Muscle layer of colon (tissue), 2 donors: ENCODE measurements at regions not wholly inside any gene's neighbourhood (a gene's known extent, or its start where the extent isn't known, plus 50 kb on each side); places are given as distances from the start of the nearest gene placed in this dataset.

ENCODE experiments used
- H3K27ac ChIP-seq: one replicate; pipeline ENCODE4 v1.7.0; 2013; ENCODE audit warnings: low read depth, mild to moderate bottlenecking, low read length, moderate library complexity
- H3K27me3 ChIP-seq, 2 donors: one replicate each; pipeline ENCODE4 v1.7.0; 2013; ENCODE audit warnings: low read length in 2 of 2, mild to moderate bottlenecking in 2 of 2; ENCODE audit not compliant: insufficient read depth in 2 of 2, control insufficient read depth in 1 of 2
- H3K36me3 ChIP-seq: one replicate; pipeline ENCODE4 v1.7.0; 2013; ENCODE audit warnings: mild to moderate bottlenecking, low read length; ENCODE audit not compliant: insufficient read depth
- H3K4me1 ChIP-seq: one replicate; pipeline ENCODE4 v1.7.0; 2013; ENCODE audit warnings: mild to moderate bottlenecking, low read length; ENCODE audit not compliant: insufficient read depth
- H3K4me3 ChIP-seq, 2 donors: one replicate each; pipeline ENCODE4 v1.7.0; 2013; ENCODE audit warnings: low read length in 2 of 2, low read depth in 1 of 2, mild to moderate bottlenecking in 1 of 2, moderate library complexity in 1 of 2
- H3K9ac ChIP-seq: one replicate; pipeline ENCODE4 v1.7.0; 2013; ENCODE audit warnings: low read length
- H3K9me3 ChIP-seq: one replicate; pipeline ENCODE4 v1.7.0; 2013; ENCODE audit warnings: mild to moderate bottlenecking, low read length
- donor health status: abdominal sarcoma.
- donor health status: Adenocarcinoma of cecum.

DNA sequence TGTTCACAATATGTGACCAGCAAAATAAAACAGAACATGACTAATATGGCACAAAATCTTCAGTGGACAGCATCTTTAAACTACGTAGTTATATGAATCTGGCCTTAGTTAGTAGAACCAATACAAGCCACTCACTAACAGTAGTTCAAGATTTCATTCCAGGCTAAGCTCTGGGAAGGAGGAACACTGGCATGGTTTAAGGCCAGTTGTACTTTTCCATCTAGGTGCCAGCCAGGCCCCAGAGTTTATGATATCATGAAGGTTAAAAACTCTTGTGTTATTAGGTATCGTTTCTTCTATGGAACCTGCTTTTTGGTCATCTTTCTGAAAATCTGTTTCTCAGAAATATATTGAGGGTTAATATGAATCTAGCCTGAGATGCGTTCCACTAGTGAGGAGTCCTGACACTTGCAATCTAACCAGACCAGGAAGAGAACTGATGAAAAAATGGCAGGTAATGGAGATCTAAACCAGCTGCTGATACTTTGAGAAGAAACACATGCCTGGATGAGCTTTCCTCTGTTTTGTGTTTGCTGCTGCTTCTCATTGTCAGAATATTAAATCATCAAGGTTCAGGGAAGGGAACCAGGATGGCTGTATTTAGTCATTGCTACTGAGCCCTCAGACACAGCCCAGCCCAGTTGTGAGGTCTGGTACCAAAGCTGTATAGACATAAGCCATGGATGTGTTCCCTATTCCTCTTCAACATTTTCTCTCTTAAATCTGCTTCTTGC lies 182.8 kb upstream of the SETBP1 start:
- H3K9me3 ChIP-seq, result no peaks in the 10 kb centered on the region
- peak overlapping the region; percentile 55 for H3K27ac ChIP-seq
- H3K36me3 ChIP-seq, result no peaks in the 10 kb centered on the region
- H3K27me3 ChIP-seq, result no peaks in the 10 kb centered on the region
- H3K4me3 ChIP-seq, result no peak overlapping the region
- H3K4me1 ChIP-seq, result peaks cover 26% of the 10 kb centered on the region
- H3K9ac ChIP-seq, result no peak overlapping the region

DNA sequence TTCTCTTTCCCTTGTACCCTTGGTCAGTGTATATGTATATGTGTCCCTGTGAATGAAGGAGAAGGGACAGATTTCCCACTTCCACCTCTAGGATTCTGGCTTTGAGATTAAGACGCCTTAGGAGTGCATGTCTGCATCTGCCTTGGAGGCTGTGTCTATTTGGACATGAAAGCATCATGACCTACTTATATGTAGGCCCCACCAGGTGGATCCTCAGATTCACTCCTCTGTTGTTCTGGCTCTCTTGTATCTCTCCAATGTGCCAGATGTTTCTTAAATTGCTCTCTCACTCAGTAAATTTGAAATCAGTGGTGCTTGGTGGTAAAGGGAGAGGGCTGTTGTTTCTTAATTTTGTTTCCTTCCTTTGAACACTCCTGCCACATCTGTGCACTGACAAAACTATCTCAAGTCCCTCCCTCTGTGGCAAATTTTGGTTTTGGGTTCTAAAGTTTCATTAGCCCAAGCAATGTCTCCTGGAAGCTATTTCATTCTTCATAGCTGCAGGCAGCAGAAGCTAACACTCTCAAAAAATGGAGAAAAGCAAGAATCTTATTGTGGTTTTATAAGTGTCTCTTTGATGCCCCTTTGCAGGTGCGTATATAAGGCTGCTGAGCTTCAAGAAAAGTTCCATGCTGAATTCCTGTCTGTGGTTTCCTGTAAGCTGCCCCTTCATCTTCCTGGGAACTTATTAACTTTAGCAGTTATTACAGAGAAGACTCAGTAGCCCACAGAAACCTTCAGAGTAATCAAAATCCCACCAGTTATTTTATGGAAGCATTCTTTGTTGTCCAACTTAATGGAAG lies 179.7 kb upstream of the SETBP1 start:
- Histone ChIP-seq H3K4me3 (no peak overlapping the region), H3K4me1 (peaks cover 26% of the 10 kb centered on the region), H3K9ac (no peak overlapping the region), H3K9me3 (no peaks in the 10 kb centered on the region), H3K36me3 (no peaks in the 10 kb centered on the region), H3K27ac (no peak overlapping the region), H3K27me3 (no peaks in the 10 kb centered on the region)

DNA sequence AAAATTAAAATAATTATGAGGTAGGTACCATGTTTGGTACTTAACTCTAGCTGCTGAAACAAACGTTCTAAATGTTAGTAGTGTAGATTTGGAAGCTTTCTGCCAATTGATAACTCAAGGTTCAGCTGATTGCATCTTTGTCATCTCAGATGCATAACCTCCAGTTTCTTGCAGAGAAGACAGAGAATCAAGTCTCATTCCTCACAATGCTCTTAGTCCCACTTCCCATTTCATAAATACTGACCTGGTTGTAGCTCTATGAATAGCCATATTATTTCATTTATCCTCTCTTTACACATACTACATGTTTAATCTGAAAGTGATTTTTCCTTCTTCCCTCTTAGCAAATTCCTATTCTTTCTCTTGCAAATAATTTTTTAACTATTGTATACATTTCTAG lies 178.5 kb upstream of the SETBP1 start:
- H3K36me3 ChIP-seq, result no peaks in the 10 kb centered on the region
- no peaks in the 10 kb centered on the region for H3K27me3 ChIP-seq
- H3K27ac ChIP-seq, result no peak overlapping the region
- no peak overlapping the region for H3K9ac ChIP-seq
- no peaks in the 10 kb centered on the region for H3K9me3 ChIP-seq
- no peak overlapping the region for H3K4me3 ChIP-seq
- peaks cover 23% of the 10 kb centered on the region for H3K4me1 ChIP-seq

DNA sequence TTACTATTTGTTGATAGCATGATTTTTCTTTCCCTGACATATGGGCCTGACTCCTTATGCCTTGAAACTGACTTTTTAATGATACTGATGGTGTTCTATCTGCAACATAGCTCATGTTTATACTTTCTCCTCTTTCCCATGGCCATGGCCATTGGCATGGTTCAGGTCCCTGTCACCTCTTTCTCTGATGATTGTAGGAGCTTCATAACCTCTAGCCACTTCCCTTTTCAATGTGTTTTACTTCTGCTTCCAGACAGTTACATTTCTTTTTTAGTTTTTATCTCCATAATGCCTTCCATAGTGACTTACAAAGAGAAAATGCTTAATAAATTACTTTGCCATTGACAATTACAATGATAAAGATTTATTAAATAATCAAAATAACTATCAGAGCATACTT lies 177.9 kb upstream of the SETBP1 start:
- Histone ChIP-seq H3K4me1 (peaks cover 17% of the 10 kb centered on the region), H3K9me3 (no peaks in the 10 kb centered on the region), H3K27ac (no peak overlapping the region), H3K36me3 (no peaks in the 10 kb centered on the region), H3K9ac (no peak overlapping the region), H3K27me3 (no peaks in the 10 kb centered on the region), H3K4me3 (no peak overlapping the region)

DNA sequence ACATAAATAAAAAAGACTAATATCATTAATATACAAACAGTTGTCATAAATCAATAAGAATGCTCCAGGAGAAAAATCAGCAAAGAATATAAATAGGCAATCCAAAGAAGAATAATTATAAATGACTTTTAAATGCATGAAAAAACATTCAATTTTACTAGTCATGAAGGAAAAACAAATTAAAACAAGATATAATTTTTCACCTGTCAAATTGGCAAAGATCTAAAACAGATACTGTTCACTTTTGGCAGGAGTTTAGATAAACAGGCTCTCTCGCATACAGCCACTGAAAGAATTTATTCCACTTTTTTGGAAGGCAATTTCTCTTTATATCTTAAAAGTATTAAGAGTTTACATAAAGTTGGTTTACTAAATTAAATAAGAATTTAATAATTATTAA lies 176.8 kb upstream of the SETBP1 start:
- no peaks in the 10 kb centered on the region for H3K36me3 ChIP-seq
- no peaks in the 10 kb centered on the region for H3K27me3 ChIP-seq
- H3K4me1 ChIP-seq, result peaks cover 9% of the 10 kb centered on the region
- no peak overlapping the region for H3K27ac ChIP-seq
- H3K9me3 ChIP-seq, result no peaks in the 10 kb centered on the region
- no peak overlapping the region for H3K4me3 ChIP-seq
- no peak overlapping the region for H3K9ac ChIP-seq

DNA sequence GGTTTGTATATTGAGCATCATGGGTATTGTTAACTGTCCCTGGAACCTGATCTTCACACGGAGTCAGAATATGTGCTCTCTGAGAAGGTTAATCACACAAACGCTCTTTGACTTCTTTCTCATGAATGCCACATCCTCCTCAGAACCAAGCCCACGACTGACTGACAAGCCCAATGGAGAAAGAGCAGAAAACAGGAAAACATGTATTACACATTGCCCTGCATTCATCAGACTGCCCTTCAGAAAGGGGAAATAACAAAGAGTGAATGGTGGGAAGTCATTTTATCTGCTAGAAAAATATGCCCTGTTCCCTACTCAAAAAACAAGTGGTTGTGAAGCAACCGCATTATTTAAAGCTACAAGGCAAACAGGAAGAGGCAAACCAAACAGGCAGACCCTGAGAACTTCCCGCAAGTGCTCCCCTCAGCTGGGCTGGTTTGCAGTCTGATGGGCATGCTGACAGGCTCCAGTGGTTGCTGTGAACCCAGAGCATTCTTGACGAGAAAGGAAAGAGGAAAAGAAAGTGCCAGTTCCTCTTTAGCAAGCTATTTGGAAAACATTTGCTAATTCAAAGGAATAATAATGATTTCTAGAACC lies 172.9 kb upstream of the SETBP1 start:
- Histone ChIP-seq H3K4me3 (no peak overlapping the region), H3K9ac (no peak overlapping the region), H3K27me3 (no peaks in the 10 kb centered on the region), H3K9me3 (no peaks in the 10 kb centered on the region), H3K4me1 (no peaks in the 10 kb centered on the region), H3K36me3 (no peaks in the 10 kb centered on the region), H3K27ac (no peak overlapping the region)

DNA sequence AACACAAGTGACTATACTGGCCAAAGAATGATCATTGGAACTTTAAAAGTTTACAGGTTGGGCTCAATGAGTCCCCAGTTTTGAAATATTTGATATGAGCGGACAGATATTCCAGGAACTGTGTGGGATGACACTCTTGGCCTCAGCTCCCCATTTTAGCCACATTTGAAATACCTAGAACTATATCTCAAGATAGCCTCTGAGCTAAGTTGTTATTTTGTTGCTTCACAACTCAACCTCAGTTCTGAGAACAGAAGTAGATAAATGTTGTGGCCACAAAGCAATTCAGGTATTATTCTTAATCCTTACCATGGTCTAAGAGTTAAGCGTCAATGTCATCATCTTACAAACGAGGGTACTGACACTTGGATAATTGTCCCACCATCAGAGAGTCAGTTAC lies 172.2 kb upstream of the SETBP1 start:
- Histone ChIP-seq H3K9ac (no peak overlapping the region), H3K9me3 (no peaks in the 10 kb centered on the region), H3K36me3 (no peaks in the 10 kb centered on the region), H3K27me3 (no peaks in the 10 kb centered on the region), H3K27ac (no peak overlapping the region), H3K4me3 (no peak overlapping the region), H3K4me1 (no peaks in the 10 kb centered on the region)

DNA sequence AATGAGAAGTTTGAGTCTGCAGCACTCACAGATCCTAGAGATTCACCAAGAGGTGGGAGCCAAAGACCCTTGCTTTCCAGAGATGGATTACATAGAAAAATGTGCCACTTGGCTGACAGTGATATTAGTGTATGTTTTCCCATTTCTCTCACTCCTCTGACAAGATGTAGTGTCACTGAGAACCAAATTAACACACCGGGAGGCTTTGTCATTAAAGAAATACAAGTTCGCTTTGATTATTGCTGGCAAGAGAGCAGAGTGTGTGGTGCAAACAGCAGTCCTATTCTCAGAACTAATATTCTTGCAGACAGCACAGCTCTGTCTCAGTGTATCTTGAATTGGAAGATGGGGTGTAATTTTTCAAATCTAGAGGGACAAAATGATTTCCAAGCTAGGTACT lies 171.6 kb upstream of the SETBP1 start:
- Histone ChIP-seq H3K27me3 (no peaks in the 10 kb centered on the region), H3K9me3 (no peaks in the 10 kb centered on the region), H3K27ac (no peak overlapping the region), H3K36me3 (no peaks in the 10 kb centered on the region), H3K4me1 (no peaks in the 10 kb centered on the region), H3K9ac (no peak overlapping the region), H3K4me3 (no peak overlapping the region)

DNA sequence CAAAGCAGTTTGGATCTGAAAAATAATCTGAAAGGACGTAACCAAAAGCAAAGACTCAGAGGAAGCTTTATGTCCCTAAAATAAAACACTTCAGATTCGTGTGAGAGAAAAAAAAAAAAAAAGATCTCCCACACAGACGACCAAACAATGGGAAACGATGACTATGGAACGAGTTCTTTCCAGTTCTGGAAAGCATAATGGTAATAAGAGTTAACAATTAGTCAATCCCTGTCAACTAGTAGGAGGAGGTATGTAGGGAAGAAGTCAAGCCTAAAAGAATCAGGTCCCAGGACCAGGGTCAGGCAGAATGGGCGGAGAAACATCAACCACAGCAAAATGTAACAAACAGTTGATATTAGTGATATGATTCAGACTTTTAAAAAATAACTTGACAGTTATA lies 170.3 kb upstream of the SETBP1 start:
- H3K4me3 ChIP-seq, result no peak overlapping the region

DNA sequence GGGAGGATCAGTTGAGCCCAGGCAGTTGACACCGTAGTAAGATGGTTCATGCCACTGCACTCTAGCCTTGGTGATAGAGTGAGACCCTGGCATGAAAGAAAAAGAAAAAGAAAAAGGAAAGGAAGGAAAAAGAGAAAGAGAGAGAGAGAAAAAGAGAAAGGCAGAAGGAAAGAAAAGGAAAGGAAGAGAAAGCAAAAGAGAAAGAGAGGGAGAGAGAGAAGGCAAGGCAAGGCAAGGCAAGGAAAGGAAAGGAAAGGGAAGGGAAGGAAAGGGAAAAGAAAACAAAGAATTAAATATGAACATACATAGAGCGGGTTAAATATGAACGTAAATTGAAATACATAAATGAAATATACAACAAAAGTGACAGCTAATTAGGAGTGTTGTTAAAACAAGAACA lies 167.5 kb upstream of the SETBP1 start:
- no peak overlapping the region for H3K9ac ChIP-seq
- H3K27ac ChIP-seq, result no peak overlapping the region
- no peaks in the 10 kb centered on the region for H3K36me3 ChIP-seq
- peaks cover 2% of the 10 kb centered on the region for H3K4me1 ChIP-seq
- H3K27me3 ChIP-seq, result no peaks in the 10 kb centered on the region
- no peaks in the 10 kb centered on the region for H3K9me3 ChIP-seq
- H3K4me3 ChIP-seq, result no peak overlapping the region

More for the DNA sequence above, 170.3 kb upstream of the SETBP1 start:
- Histone ChIP-seq H3K27ac (no peak overlapping the region), H3K9ac (no peak overlapping the region), H3K4me1 (no peaks in the 10 kb centered on the region), H3K27me3 (no peaks in the 10 kb centered on the region), H3K9me3 (no peaks in the 10 kb centered on the region), H3K36me3 (no peaks in the 10 kb centered on the region)

DNA sequence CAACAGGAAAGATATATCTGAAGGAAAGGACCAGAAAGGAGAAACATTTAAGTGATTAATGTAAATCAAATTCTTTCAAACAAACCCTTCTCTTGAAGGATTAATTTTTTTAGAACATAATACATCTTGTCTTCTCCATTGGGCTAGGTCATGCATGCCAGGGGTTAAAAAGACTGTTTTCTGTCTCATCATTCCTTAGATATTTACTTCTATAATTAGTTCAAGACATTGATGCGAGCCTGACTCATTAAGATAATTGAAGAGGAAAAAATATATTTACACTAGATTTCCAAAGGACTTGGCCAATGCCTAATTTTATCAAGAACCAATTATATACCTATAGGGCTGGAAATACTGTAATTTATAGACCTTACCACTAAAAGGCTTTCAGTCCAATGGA lies 166.6 kb upstream of the SETBP1 start:
- Histone ChIP-seq H3K9me3 (no peaks in the 10 kb centered on the region), H3K27ac (no peak overlapping the region), H3K36me3 (no peaks in the 10 kb centered on the region), H3K9ac (no peak overlapping the region), H3K4me3 (no peak overlapping the region), H3K27me3 (no peaks in the 10 kb centered on the region), H3K4me1 (peaks cover 8% of the 10 kb centered on the region)
